NOMO-1 (cell line): ENCODE measurements at regions not wholly inside any gene's neighbourhood (a gene's known extent, or its start where the extent isn't known, plus 50 kb on each side); places are given as distances from the start of the nearest gene placed in this dataset.

ENCODE experiments used
- DNase-seq, 2 experiments: peaks; one replicate each; lab custom pipeline; 2025; ENCODE audit not compliant: unreplicated experiment in 2 of 2; lab: John Stamatoyannopoulos, UW

- no peak for DNase-seq
Observed at GRCh38 chr11:31912808-31913207, 101.7 kb upstream of the PAX6 start.

GRCh38 chr11:31910950-31911576 lies 99.9 kb upstream of the PAX6 start:
- DNase-seq: no peak

- no peak for DNase-seq
Observed at GRCh38 chr11:31903225-31904074, 92.3 kb upstream of the PAX6 start.

DNA sequence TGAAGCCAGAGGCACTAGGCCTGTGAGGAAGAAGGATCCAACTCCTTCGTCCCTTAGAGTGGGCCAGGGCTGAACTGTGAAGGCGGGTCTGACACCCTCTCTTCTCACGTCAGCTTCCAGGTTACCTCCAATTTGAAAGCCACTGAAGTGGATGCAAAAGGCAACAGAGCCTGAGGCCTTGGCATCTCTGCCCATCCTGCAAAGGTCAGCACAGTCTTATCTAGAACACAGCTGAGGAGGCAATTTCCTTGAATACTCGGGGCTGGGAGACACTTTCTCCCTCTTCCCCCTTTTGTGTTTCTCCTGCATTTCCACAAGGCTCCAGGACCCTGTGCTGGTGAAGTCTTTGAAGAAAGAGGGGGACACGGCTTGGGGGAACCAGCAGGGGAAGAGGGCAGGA lies 91.6 kb upstream of the PAX6 start:
- DNase-seq: no peak

DNA sequence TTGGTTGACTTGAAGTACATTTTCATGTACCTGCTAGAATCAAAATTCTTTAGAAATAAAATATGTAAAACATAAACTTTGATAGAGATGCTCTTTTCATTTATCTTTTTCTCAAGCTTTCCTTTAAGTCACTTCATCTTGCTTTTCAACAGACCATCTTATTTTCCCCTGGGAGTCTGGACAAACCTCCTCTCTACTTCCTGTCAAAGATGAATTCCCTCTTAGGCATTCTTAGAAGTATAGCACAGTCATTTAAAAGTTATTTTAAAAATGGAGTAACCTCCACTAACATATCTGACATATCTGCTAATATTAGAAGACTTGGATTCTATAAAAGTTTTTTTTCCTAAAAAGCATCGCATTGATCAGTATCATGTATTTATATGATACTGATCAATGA lies 84.8 kb upstream of the PAX6 start:
- DNase-seq: no peak

DNA sequence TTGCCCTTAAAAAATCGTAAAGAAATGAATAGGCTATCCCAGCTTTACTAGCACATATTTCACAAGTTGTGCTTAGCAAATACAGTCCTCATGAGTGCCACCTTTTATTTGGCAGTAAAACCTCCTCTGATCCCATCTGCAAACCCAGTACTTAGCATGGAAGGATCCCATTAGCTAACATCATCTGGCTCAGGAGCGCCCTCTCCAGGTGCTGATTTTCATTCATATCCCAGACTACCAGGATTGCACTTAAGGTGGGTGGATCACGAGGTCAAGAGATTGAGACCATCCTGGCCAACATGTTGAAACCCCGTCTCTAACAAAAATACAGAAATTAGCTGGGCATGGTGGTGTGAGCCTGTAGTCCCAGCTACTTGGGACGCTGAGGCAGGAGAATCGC lies 76.1 kb upstream of the PAX6 start:
- DNase-seq: no peak

- no peak for DNase-seq
Observed at GRCh38 chr11:31884080-31884479, 73.0 kb upstream of the PAX6 start.

DNA sequence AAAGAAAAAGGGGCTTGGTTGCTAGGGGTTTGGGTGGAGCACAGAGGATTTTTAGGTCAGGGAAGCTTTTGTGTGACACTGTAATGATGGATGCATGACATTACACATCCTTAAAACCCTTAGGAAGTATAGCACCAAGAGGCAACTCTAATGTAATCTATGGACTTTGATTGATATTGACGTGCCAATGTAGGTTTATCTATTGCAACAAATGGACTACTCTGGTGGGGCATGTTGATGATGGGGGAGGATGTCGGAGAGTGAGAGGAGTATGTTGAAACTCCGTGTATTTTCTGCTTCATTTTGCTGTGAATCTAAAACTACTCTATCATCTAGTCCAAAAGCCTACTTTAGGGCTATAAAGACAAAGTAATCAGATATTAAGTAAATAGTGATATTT lies 72.3 kb upstream of the PAX6 start:
- no peak for DNase-seq

- DNase-seq: no peak
Observed at GRCh38 chr11:31882951-31883392, 71.8 kb upstream of the PAX6 start.

DNA sequence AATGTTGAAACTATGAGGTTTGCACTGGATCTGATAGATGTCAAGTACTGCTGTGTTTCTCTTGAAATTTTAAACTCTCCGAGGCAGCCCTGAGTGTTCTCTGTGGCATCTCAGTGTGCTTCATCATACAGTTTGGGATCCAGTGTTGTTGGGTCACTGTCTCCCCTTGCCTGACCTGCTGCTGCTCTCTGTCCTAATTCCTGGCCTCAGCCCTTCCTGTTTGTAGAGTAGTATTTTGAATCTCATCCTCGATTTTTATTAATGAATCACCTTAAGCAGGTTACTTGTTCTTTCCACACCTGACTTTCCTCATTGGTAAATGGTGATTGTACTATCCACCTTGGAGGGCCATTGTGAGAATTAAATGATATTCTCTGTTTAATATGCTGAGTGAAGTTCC lies 70.7 kb upstream of the PAX6 start:
- DNase-seq: no peak

GRCh38 chr11:31879681-31880080 lies 68.6 kb upstream of the PAX6 start:
- no peak for DNase-seq

GRCh38 chr11:31877863-31878262 lies 66.7 kb upstream of the PAX6 start:
- no peak for DNase-seq

GRCh38 chr11:31877083-31877482 lies 66.0 kb upstream of the PAX6 start:
- no peak for DNase-seq

GRCh38 chr11:31875866-31876560 lies 64.9 kb upstream of the PAX6 start:
- DNase-seq: no peak

DNA sequence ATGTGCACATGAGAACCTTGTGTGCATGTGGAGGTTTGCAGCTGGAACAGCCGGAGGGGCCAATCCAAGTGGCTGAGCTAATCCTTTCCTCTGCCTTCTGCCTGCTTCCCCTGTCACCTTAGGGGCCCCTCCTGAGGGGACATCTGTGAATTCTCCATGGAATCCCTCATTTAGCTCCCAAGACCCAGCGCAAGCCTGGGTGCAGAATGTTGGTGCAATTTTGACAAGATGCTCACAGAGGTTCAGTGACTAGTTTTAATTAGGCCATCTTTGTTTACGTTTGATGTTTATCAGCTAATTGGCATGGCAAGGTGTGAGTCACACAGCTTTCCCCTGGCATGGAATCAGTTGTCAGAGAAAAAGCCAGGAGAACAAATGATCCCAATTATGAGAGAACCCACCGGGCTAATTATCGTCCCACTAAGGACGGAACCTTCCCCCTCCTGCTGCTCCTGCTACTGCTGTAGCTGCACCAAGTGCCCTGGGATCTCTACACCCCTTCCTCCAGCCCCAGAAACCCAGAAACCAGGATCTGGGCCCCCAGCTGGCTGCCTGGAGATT lies 63.6 kb upstream of the PAX6 start:
- no peak for DNase-seq

DNA sequence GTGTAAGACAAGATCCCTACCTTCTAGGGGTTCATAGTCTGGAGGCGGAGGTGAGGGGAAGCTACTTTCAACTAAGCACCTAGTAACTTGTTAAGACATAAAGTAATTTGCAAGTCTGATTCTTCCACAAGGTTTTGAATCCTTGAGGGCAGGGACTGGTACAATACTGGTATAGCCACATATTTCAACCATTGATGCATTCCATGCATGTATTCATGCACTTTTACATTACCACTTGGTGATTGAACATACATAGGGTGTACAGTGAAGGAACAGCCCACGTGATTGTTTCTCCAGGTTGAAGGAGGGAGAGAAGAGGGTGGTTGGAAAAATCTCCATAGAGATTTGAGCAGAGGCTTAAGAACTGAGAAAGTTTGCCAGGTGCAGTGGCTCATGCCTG lies 62.0 kb upstream of the PAX6 start:
- DNase-seq: no peak

DNA sequence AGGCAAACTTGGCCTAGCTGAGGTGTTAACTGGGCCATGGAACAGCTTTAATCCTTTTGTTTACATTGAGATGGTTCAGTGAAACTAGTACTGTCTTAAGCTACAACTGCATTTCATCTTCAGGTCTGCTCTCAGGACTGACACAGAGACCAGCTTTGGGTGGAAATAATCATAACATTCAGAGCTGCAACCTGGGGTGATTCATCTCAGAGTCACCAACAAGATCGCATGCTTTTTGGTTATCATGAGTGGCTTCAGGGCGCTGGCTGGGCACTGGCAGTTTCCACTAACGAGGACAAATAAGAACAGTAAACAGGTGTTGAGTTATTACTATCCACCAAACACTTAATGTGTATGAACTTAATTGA lies 60.9 kb upstream of the PAX6 start:
- DNase-seq: no peak

- no peak for DNase-seq
Observed at GRCh38 chr11:31871310-31872075, 60.4 kb upstream of the PAX6 start.

DNA sequence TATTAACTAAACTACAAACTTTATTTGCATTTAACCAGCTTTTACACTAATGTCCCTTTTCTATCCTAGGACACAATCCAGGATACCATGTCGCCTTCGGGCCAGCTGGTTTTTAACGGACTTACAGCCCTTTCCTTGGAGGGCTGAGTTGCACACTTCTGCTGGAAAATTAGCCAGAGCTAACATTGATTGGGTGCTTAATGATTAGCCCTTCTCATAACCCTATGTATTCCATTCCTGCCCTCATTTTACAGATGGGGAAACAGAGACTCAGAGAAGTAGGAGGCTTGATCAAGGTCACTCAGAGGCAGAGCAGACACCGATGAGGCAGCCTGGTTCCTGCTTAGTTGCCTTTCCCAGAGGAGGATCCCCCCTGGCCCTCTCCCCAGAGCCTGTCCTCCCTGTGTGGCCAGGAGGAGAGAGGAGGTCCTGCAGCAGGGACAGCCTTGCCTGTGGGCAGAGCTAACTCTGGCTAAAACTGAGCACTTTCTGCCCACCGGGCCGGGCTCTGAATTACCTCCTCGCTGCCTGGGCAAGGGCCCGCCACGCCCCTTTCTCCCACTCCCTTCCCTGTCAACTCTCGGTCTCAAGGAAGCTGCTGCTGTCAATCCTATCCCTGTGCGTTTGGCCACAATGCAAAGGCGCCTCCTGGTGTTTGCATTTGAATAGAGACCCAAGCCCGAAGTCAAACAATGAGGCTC lies 59.6 kb upstream of the PAX6 start:
- peak in 1 of 2 experiments; percentile 3 for DNase-seq

GRCh38 chr11:31869986-31870385 lies 58.9 kb upstream of the PAX6 start:
- DNase-seq: no peak
